ENCODE measurements at regions not wholly inside any gene's neighbourhood (a gene's known extent, or its start where the extent isn't known, plus 50 kb on each side); places are given as distances from the start of the nearest gene placed in this dataset.

GRCh38 chr10:123575105-123575504, 91.0 kb upstream of the GPR26 start:
- TF ChIP-seq CTCF (IDR thresholded peaks at IDR 0.05) (no peak), POLR2AphosphoS5 (IDR thresholded peaks at IDR 0.05) (no peak), POLR2A (IDR thresholded peaks at IDR 0.05) (no peak), EP300 (IDR thresholded peaks at IDR 0.05) (no peak)

Data from sigmoid colon (tissue), 4 donors.